Liver (tissue), 8 donors: ENCODE measurements at regions not wholly inside any gene's neighbourhood (a gene's known extent, or its start where the extent isn't known, plus 50 kb on each side); places are given as distances from the start of the nearest gene placed in this dataset.

Experiments used
- DNase-seq: peaks from one replicate; pipeline ENCODE4 v3.0.0-alpha.2; 2017; ENCODE audit warnings: low spot score
- H3K27ac ChIP-seq, 2 donors: one replicate each; pipeline ENCODE4 v1.7.0; 2013; ENCODE audit warnings: inconsistent platforms in 2 of 2, low read length in 2 of 2, control low read depth in 1 of 2, low read depth in 1 of 2, mild to moderate bottlenecking in 1 of 2
- H3K27me3 ChIP-seq, 4 donors: one replicate each; pipeline versions ENCODE4 v1.6.1 to v1.7.0; 2013; ENCODE audit warnings: low read length in 3 of 4, inconsistent platforms in 1 of 4, mild to moderate bottlenecking in 1 of 4, moderate library complexity in 1 of 4; ENCODE audit not compliant: control insufficient read depth in 4 of 4, insufficient read depth in 4 of 4
- H3K36me3 ChIP-seq, 4 donors: one replicate each; pipeline versions ENCODE4 v1.6.1 to v1.7.0; 2013; ENCODE audit warnings: low read length in 3 of 4, mild to moderate bottlenecking in 3 of 4, low read depth in 1 of 4, moderate library complexity in 1 of 4; ENCODE audit not compliant: control insufficient read depth in 4 of 4, insufficient read depth in 3 of 4
- H3K4me1 ChIP-seq, 4 donors: one replicate each; pipeline versions ENCODE4 v1.6.1 to v1.7.0; 2013; ENCODE audit warnings: low read length in 3 of 4, mild to moderate bottlenecking in 3 of 4, moderate library complexity in 1 of 4; ENCODE audit not compliant: control insufficient read depth in 4 of 4, insufficient read depth in 4 of 4
- H3K4me3 ChIP-seq, 3 donors: one replicate each; pipeline versions ENCODE4 v1.6.1 to v1.7.0; 2013; ENCODE audit warnings: low read length in 3 of 3, control low read depth in 1 of 3, low read depth in 1 of 3, mild to moderate bottlenecking in 1 of 3
- H3K9ac ChIP-seq, 2 donors: one replicate each; pipeline ENCODE4 v1.7.0; 2013; ENCODE audit warnings: low read length in 2 of 2, mild to moderate bottlenecking in 2 of 2, moderate library complexity in 2 of 2, control low read depth in 1 of 2, low read depth in 1 of 2
- H3K9me3 ChIP-seq, 4 donors: one replicate each; pipeline versions ENCODE4 v1.6.1 to v1.7.0; 2013; ENCODE audit warnings: low read length in 3 of 4; ENCODE audit not compliant: control insufficient read depth in 4 of 4
- EGR1 ChIP-seq, 2 donors: IDR thresholded peaks; 2 replicates each; pipeline ENCODE4 v1.6.1; 2016 to 2018; ENCODE audit warnings: antibody characterized with exemption in 2 of 2, low read depth in 2 of 2
- FOXA1 ChIP-seq: IDR thresholded peaks from 2 replicates; pipeline ENCODE4 v1.6.1; 2016; ENCODE audit warnings: antibody characterized with exemption
- FOXA2 ChIP-seq: IDR thresholded peaks from 2 replicates; pipeline ENCODE4 v1.6.1; 2016; ENCODE audit warnings: antibody characterized with exemption
- GABPA ChIP-seq, 2 donors: IDR thresholded peaks in 1 of 2; conservative IDR thresholded peaks in 1 of 2; 2 replicates each; pipeline ENCODE4 v1.6.1; 2016; ENCODE audit warnings: antibody characterized with exemption in 2 of 2, mild to moderate bottlenecking in 1 of 2, moderate library complexity in 1 of 2
- HNF4A ChIP-seq, 2 donors: conservative IDR thresholded peaks; 2 replicates each; pipeline ENCODE4 v1.6.1; 2016; ENCODE audit warnings: antibody characterized with exemption in 2 of 2, mild to moderate bottlenecking in 2 of 2
- HNF4G ChIP-seq: IDR thresholded peaks from 2 replicates; pipeline ENCODE4 v1.6.1; 2016; ENCODE audit warnings: antibody characterized with exemption
- JUND ChIP-seq, 2 donors: IDR thresholded peaks; 2 replicates each; pipeline ENCODE4 v1.6.1; 2016; ENCODE audit warnings: antibody characterized with exemption in 2 of 2
- MAX ChIP-seq: IDR thresholded peaks from 2 replicates; pipeline ENCODE4 v1.6.1; 2016; ENCODE audit warnings: antibody characterized with exemption
- NR2F2 ChIP-seq: IDR thresholded peaks from 2 replicates; pipeline ENCODE4 v1.6.1; 2016; ENCODE audit warnings: antibody characterized with exemption
- RAD21 ChIP-seq, 2 donors: IDR thresholded peaks; 2 replicates each; pipeline ENCODE4 v1.6.1; 2016; ENCODE audit warnings: antibody characterized with exemption in 2 of 2, mild to moderate bottlenecking in 2 of 2
- RXRA ChIP-seq, 2 donors: IDR thresholded peaks; 2 replicates each; pipeline ENCODE4 v1.6.1; 2017 to 2018; ENCODE audit warnings: antibody characterized with exemption in 2 of 2, mild to moderate bottlenecking in 1 of 2
- SP1 ChIP-seq: IDR thresholded peaks from 2 replicates; pipeline ENCODE4 v1.6.1; 2018; ENCODE audit warnings: antibody characterized with exemption, mild to moderate bottlenecking
- TAF1 ChIP-seq: conservative IDR thresholded peaks from 2 replicates; pipeline ENCODE4 v1.6.1; 2016; ENCODE audit warnings: antibody characterized with exemption, mild to moderate bottlenecking
- YY1 ChIP-seq: IDR thresholded peaks from 2 replicates; pipeline ENCODE4 v1.6.1; 2016; ENCODE audit warnings: antibody characterized with exemption, mild to moderate bottlenecking
- ZBTB33 ChIP-seq: IDR thresholded peaks from 2 replicates; pipeline ENCODE4 v1.6.1; 2016; ENCODE audit warnings: antibody characterized with exemption
- WGBS: extraction: QIAGEN DNeasy Blood & Tissue Kit; methylation state at CpG from one replicate; pipeline ENCODE4 v1.1.7; 2013; 5-methylcytosine and 5-hydroxymethylcytosine counted together
- TF ChIP-seq, protein P1 (sequence below): IDR thresholded peaks from 2 replicates; pipeline ENCODE4 v1.6.1; 2016; ENCODE audit warnings: antibody characterized with exemption
- TF ChIP-seq, protein P2 (sequence below): fragments of 150-350 bp; IDR thresholded peaks from 2 replicates; pipeline ENCODE4 v1.5.1; 2017; ENCODE audit warnings: improper control_type of control experiment, low read depth, low read length; ENCODE audit not compliant: missing input control
- TF ChIP-seq, protein P3 (sequence below): IDR thresholded peaks from 2 replicates; pipeline ENCODE4 v1.6.1; 2016; ENCODE audit warnings: antibody characterized with exemption, mild to moderate bottlenecking
- donor health status: healthy.
- donor health status: healthy.
- donor health status: healthy.
- donor health status: healthy.
- donor health status: healthy.

- WGBS, result 27% methylated on average over 2 of the region's 2 CpGs
- no peak for DNase-seq
- no peak overlapping the region for H3K4me3 ChIP-seq
Measured at GRCh38 chr3:83092521-83093221, 1331.2 kb upstream of the GBE1 start.

More at GRCh38 chr3:83092521-83093221, 1331.2 kb upstream of the GBE1 start:
- H3K4me1 ChIP-seq, result peaks cover 3 to 12% (median 7%) of the 10 kb centered on the region in 4 donors
- H3K9me3 ChIP-seq, result no peaks in the 10 kb centered on the region
- H3K9ac ChIP-seq, result no peak overlapping the region
- H3K27me3 ChIP-seq, result no peaks in the 10 kb centered on the region
- peak; percentile 62 to 79 for TF ChIP-seq RXRA (IDR thresholded peaks at IDR 0.05)
- TF ChIP-seq ZBTB33, result peak; percentile 17
- TF ChIP-seq MAX, result peak; percentile 21
- TF ChIP-seq, protein P1, sequence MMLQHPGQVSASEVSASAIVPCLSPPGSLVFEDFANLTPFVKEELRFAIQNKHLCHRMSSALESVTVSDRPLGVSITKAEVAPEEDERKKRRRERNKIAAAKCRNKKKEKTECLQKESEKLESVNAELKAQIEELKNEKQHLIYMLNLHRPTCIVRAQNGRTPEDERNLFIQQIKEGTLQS, result peak; percentile 13
- peak in 1 of 2 donors; percentile 22 for TF ChIP-seq RAD21 (IDR thresholded peaks at IDR 0.05)
- peak; percentile 82 for TF ChIP-seq SP1
- peak; percentile 77 for TF ChIP-seq NR2F2
- peak; percentile 43 for TF ChIP-seq YY1
- no peak for TF ChIP-seq TAF1
- peak; percentile 25 to 43 for TF ChIP-seq JUND (IDR thresholded peaks at IDR 0.05)
- no peak for TF ChIP-seq EGR1 (IDR thresholded peaks at IDR 0.05; ENCODE audit: low read depth in 2 of 2)
- no peak for TF ChIP-seq GABPA (IDR thresholded peaks at IDR 0.05 in 1 of 2, conservative IDR thresholded peaks at IDR 0.05 in 1 of 2)
- TF ChIP-seq, protein P2, sequence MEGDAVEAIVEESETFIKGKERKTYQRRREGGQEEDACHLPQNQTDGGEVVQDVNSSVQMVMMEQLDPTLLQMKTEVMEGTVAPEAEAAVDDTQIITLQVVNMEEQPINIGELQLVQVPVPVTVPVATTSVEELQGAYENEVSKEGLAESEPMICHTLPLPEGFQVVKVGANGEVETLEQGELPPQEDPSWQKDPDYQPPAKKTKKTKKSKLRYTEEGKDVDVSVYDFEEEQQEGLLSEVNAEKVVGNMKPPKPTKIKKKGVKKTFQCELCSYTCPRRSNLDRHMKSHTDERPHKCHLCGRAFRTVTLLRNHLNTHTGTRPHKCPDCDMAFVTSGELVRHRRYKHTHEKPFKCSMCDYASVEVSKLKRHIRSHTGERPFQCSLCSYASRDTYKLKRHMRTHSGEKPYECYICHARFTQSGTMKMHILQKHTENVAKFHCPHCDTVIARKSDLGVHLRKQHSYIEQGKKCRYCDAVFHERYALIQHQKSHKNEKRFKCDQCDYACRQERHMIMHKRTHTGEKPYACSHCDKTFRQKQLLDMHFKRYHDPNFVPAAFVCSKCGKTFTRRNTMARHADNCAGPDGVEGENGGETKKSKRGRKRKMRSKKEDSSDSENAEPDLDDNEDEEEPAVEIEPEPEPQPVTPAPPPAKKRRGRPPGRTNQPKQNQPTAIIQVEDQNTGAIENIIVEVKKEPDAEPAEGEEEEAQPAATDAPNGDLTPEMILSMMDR, result no peak
- no peak for TF ChIP-seq HNF4G
- TF ChIP-seq, protein P3, sequence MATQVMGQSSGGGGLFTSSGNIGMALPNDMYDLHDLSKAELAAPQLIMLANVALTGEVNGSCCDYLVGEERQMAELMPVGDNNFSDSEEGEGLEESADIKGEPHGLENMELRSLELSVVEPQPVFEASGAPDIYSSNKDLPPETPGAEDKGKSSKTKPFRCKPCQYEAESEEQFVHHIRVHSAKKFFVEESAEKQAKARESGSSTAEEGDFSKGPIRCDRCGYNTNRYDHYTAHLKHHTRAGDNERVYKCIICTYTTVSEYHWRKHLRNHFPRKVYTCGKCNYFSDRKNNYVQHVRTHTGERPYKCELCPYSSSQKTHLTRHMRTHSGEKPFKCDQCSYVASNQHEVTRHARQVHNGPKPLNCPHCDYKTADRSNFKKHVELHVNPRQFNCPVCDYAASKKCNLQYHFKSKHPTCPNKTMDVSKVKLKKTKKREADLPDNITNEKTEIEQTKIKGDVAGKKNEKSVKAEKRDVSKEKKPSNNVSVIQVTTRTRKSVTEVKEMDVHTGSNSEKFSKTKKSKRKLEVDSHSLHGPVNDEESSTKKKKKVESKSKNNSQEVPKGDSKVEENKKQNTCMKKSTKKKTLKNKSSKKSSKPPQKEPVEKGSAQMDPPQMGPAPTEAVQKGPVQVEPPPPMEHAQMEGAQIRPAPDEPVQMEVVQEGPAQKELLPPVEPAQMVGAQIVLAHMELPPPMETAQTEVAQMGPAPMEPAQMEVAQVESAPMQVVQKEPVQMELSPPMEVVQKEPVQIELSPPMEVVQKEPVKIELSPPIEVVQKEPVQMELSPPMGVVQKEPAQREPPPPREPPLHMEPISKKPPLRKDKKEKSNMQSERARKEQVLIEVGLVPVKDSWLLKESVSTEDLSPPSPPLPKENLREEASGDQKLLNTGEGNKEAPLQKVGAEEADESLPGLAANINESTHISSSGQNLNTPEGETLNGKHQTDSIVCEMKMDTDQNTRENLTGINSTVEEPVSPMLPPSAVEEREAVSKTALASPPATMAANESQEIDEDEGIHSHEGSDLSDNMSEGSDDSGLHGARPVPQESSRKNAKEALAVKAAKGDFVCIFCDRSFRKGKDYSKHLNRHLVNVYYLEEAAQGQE, result peak; percentile 30
- TF ChIP-seq HNF4A (conservative IDR thresholded peaks at IDR 0.05), result peak; percentile 36 to 51
- TF ChIP-seq FOXA1, result no peak
- peak; percentile 51 for TF ChIP-seq FOXA2
- H3K36me3 ChIP-seq, result no peaks in the 10 kb centered on the region
- H3K27ac ChIP-seq, result peak overlapping the region; percentile 54 to 69
